GM23338 (cell line): ENCODE measurements at regions not wholly inside any gene's neighbourhood (a gene's known extent, or its start where the extent isn't known, plus 50 kb on each side); places are given as distances from the start of the nearest gene placed in this dataset.

Experiments used
- EZH2 ChIP-seq: fragments of 200-600 bp; sonication (generic); IDR thresholded peaks from one replicate; pipeline ENCODE4 v1.8.0; 2017; ENCODE audit warnings: antibody characterized with exemption, mild to moderate bottlenecking, low read depth; ENCODE audit not compliant: unreplicated experiment
- TF ChIP-seq, protein P1 (sequence below), 2 experiments: fragments of 200-600 bp in 1 of 2; sonication (generic) in 1 of 2; conservative IDR thresholded peaks; 2 replicates each; pipeline versions ENCODE4 v1.5.1 to v1.6.1; 2016 to 2017; ENCODE audit warnings: antibody characterized with exemption in 2 of 2, low read depth in 2 of 2, mild to moderate bottlenecking in 2 of 2, moderate library complexity in 1 of 2

DNA sequence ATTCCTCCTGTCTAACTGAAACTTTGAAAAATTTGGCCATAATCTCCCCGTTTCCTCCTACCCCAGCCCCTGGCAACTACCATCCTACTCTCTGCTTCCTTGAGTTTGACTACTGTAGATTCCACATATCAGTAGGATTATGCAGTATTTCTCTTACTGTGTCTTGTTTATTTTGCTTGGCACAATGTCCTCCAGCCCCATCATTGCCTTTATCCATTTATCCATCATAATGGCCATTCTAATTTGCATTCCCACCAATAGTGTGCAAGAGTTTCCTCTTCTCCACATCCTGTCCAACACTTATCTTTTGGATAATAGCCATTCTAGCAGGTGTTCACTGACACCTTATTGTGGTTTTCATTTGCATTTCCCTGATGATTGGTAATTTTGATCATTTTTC lies 202.3 kb downstream of the THBS2 start:
- no peak for TF ChIP-seq EZH2
- TF ChIP-seq, protein P1, sequence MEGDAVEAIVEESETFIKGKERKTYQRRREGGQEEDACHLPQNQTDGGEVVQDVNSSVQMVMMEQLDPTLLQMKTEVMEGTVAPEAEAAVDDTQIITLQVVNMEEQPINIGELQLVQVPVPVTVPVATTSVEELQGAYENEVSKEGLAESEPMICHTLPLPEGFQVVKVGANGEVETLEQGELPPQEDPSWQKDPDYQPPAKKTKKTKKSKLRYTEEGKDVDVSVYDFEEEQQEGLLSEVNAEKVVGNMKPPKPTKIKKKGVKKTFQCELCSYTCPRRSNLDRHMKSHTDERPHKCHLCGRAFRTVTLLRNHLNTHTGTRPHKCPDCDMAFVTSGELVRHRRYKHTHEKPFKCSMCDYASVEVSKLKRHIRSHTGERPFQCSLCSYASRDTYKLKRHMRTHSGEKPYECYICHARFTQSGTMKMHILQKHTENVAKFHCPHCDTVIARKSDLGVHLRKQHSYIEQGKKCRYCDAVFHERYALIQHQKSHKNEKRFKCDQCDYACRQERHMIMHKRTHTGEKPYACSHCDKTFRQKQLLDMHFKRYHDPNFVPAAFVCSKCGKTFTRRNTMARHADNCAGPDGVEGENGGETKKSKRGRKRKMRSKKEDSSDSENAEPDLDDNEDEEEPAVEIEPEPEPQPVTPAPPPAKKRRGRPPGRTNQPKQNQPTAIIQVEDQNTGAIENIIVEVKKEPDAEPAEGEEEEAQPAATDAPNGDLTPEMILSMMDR (conservative IDR thresholded peaks at IDR 0.05; ENCODE audit: low read depth in 2 of 2), result no peak
